ENCODE measurements at regions not wholly inside any gene's neighbourhood (a gene's known extent, or its start where the extent isn't known, plus 50 kb on each side); places are given as distances from the start of the nearest gene placed in this dataset.
"Not testable (repeated sequence)": the region's sequence is repeated elsewhere in the genome, so short reads cannot be mapped to it uniquely, and the experiment has no call there.

DNA sequence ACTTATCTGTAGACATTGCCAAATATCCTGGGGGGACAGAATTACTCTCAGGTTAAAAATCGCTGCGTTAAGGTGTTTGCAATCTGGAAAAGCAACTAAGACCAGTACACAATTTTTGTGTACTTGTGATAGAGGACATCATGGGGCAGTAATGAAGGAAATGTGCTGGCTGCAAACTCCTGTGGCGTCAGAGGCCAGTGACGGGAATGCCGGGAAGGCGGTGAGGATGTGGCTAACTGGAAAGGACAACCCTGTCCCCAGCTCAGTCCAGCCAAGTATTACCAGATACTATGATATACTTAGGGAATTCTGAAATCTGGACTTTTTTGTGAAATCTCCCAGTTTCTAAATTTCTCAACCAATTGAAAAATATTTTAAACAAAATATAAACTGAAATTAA is 103.1 kb upstream of the NANOS1 start:
- Histone ChIP-seq H3K4me3 (no peak overlapping the region), H3K27me3 (no peaks in the 10 kb centered on the region), H3K27ac (no peak overlapping the region), H3K36me3 (no peaks in the 10 kb centered on the region), H3K9me3 (peaks cover 0 to 8% (median 0%) of the 10 kb centered on the region in 4 donors), H3K4me1 (peaks cover 0 to 14% (median 11%) of the 10 kb centered on the region in 4 donors)
- WGBS, 2 donors = 94 to 96% methylated on average over 6 of the region's 6 CpGs
- intact Hi-C loops (cut with DNase I) = no loop called here
- no peak for DNase-seq
- TF ChIP-seq, protein P1, sequence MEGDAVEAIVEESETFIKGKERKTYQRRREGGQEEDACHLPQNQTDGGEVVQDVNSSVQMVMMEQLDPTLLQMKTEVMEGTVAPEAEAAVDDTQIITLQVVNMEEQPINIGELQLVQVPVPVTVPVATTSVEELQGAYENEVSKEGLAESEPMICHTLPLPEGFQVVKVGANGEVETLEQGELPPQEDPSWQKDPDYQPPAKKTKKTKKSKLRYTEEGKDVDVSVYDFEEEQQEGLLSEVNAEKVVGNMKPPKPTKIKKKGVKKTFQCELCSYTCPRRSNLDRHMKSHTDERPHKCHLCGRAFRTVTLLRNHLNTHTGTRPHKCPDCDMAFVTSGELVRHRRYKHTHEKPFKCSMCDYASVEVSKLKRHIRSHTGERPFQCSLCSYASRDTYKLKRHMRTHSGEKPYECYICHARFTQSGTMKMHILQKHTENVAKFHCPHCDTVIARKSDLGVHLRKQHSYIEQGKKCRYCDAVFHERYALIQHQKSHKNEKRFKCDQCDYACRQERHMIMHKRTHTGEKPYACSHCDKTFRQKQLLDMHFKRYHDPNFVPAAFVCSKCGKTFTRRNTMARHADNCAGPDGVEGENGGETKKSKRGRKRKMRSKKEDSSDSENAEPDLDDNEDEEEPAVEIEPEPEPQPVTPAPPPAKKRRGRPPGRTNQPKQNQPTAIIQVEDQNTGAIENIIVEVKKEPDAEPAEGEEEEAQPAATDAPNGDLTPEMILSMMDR (IDR thresholded peaks at IDR 0.05) = no peak
- TF ChIP-seq POLR2A (IDR thresholded peaks at IDR 0.05) (no peak), EP300 (IDR thresholded peaks at IDR 0.05) (no peak), POLR2AphosphoS5 (IDR thresholded peaks at IDR 0.05) (no peak)

DNA sequence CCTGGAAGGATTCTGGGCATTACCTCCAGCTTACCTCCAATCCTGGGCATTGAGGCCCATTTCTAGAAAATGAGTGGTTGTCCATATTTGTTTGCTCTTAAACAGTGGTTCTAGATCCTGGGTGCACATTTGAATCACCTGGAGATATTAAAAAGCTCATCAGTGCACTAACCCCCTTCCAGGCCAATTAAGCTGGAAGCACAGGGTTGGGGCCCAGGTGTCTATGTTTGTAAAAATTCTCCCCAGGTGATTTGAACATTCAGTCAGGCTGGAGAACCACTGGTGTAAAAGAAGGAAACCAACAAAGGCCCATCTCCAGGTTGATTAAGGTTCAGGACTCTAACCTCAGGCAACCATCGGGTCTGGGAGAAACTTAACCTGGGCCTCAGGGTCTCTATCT is 102.6 kb upstream of the NANOS1 start:
- no peak overlapping the region for H3K27ac ChIP-seq
- H3K36me3 ChIP-seq = no peaks in the 10 kb centered on the region
- 95 to 99% methylated on average over 1 of the region's 1 CpG for WGBS, 2 donors
- TF ChIP-seq EP300 (IDR thresholded peaks at IDR 0.05) (no peak), POLR2A (IDR thresholded peaks at IDR 0.05) (no peak), POLR2AphosphoS5 (IDR thresholded peaks at IDR 0.05) (no peak)
- TF ChIP-seq, protein P1 (IDR thresholded peaks at IDR 0.05) = no peak
- peaks cover 0 to 9% (median 6%) of the 10 kb centered on the region in 4 donors for H3K4me1 ChIP-seq
- intact Hi-C loops (cut with DNase I) = no loop called here
- DNase-seq = no peak
- H3K27me3 ChIP-seq = no peaks in the 10 kb centered on the region
- no peak overlapping the region for H3K4me3 ChIP-seq
- H3K9me3 ChIP-seq = peaks cover 0 to 9% (median 0%) of the 10 kb centered on the region in 4 donors

DNA sequence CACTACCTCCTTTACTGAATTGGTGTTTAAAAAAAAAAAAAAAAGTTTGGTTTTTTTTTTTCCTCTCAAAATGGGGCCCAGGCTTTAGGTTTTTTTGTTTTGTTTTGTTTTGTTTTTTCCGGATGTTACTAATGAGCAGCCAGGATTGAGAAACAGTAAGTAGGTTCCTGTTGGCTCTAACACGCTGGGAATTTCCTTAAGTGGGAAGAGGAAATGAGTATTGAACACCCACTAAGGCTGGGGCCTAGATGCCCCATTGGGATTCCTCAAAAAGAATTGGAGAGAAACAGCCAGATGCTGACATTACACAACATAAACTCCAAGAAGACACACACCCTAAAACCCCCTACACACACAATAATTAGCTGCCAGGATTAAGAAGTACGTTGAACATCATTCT is 102.2 kb upstream of the NANOS1 start:
- Histone ChIP-seq H3K27ac (no peak overlapping the region), H3K9me3 (peaks cover 0 to 9% (median 0%) of the 10 kb centered on the region in 4 donors), H3K4me1 (peaks cover 0 to 5% (median 2%) of the 10 kb centered on the region in 4 donors), H3K4me3 (no peak overlapping the region), H3K36me3 (no peaks in the 10 kb centered on the region), H3K27me3 (no peaks in the 10 kb centered on the region)
- TF ChIP-seq POLR2A (IDR thresholded peaks at IDR 0.05) (no peak), EP300 (IDR thresholded peaks at IDR 0.05) (no peak), POLR2AphosphoS5 (IDR thresholded peaks at IDR 0.05) (no peak)
- TF ChIP-seq, protein P1 (IDR thresholded peaks at IDR 0.05) = no peak
- WGBS, 2 donors = 55 to 84% methylated on average over 3 of the region's 3 CpGs
- intact Hi-C loops (cut with DNase I) = no loop called here
- DNase-seq = no peak

DNA sequence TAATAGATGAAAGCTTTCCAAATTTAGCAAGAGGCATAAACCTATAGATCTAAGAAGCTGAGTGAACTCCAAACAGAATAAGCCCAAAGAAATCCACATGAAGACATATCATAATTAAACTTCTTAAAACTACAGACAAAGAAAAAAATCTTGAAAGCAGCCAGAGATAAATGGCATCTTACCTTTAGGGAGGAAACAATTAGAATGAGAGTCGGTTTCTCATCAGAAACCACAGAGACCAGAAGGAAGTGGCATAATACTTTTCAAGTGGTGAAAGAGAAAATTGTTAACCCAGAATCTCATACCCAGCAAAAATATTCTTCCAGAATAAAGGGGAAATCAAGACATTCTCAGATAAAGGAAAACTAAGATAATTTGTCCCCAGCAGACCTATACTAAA is 98.9 kb upstream of the NANOS1 start:
- Histone ChIP-seq H3K36me3 (no peaks in the 10 kb centered on the region), H3K9me3 (peaks cover 0 to 9% (median 0%) of the 10 kb centered on the region in 4 donors), H3K4me1 (no peaks in the 10 kb centered on the region), H3K4me3 (no peak overlapping the region), H3K27me3 (no peaks in the 10 kb centered on the region), H3K27ac (no peak overlapping the region)
- TF ChIP-seq, protein P1 (IDR thresholded peaks at IDR 0.05) = no peak
- TF ChIP-seq POLR2A (IDR thresholded peaks at IDR 0.05) = no peak
- no peak for TF ChIP-seq POLR2AphosphoS5 (IDR thresholded peaks at IDR 0.05)
- no peak for TF ChIP-seq EP300 (IDR thresholded peaks at IDR 0.05)
- intact Hi-C loops (cut with DNase I) = no loop called here
- WGBS, 2 donors = 44 to 89% methylated on average over 1 of the region's 1 CpG
- DNase-seq = no peak

DNA sequence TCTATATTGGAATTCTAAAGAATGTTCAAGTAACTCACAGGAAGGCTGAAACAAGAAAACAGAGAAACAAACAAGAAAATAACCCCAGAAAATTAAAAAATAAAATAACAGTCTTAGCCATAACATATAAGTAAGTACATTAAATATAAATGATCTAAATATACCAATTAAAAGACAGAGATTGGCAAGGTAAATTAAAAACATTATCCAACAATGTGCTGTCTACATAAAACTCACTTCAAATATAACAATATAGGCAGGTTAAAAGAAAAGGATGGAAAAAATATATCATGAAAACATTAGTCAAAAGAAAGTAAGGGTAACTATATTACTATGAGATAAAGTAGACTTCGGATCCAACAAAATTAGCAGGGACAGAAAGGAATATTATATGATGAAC is 98.1 kb upstream of the NANOS1 start:
- TF ChIP-seq, protein P1 (IDR thresholded peaks at IDR 0.05) = no peak
- TF ChIP-seq POLR2AphosphoS5 (IDR thresholded peaks at IDR 0.05) = no peak
- no peak for TF ChIP-seq EP300 (IDR thresholded peaks at IDR 0.05)
- TF ChIP-seq POLR2A (IDR thresholded peaks at IDR 0.05) = no peak
- H3K9me3 ChIP-seq = peaks cover 0 to 9% (median 0%) of the 10 kb centered on the region in 4 donors
- WGBS, 2 donors = 84 to 86% methylated on average over 1 of the region's 1 CpG
- intact Hi-C loops (cut with DNase I) = no loop called here
- H3K27ac ChIP-seq = no peak overlapping the region
- no peaks in the 10 kb centered on the region for H3K36me3 ChIP-seq
- H3K4me3 ChIP-seq = no peak overlapping the region
- no peaks in the 10 kb centered on the region for H3K4me1 ChIP-seq
- no peak for DNase-seq
- no peaks in the 10 kb centered on the region for H3K27me3 ChIP-seq

DNA sequence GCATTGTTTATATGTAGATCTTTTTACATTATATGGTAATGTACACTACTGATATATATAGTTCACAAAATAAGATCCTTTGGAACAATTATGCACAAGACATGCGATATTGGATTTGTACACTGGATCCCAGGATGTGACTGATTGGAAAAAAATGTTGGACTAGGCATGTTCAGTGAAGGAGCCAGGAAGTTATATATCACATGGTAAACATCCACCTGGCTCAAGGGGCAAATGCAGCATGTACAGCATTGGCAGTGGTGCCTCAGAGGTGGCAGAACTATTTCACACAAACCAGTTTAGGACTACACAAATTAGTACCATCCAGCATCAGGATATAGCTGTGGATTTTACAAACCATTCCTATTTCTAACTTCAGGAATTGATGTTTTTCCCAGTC is 97.4 kb upstream of the NANOS1 start:
- not testable (repeated sequence) for H3K27ac ChIP-seq, H3K4me1 ChIP-seq
- WGBS, 2 donors = 95 to 96% methylated on average over 1 of the region's 1 CpG

More for the DNA sequence above, 97.4 kb upstream of the NANOS1 start:
- DNase-seq; H3K4me3 ChIP-seq; intact Hi-C loops (cut with DNase I); H3K9me3 ChIP-seq; H3K36me3 ChIP-seq; H3K27me3 ChIP-seq: not testable (repeated sequence)
